HEK293T (cell line): ENCODE measurements at regions not wholly inside any gene's neighbourhood (a gene's known extent, or its start where the extent isn't known, plus 50 kb on each side); places are given as distances from the start of the nearest gene placed in this dataset.

Experiments used
- CTBP1 ChIP-seq: fragments of 450-650 bp; IDR thresholded peaks from 2 replicates; pipeline ENCODE4 v1.6.1; 2016; ENCODE audit warnings: borderline replicate concordance
- ELF4 ChIP-seq: fragments of 450-650 bp; IDR thresholded peaks from 2 replicates; pipeline ENCODE4 v1.6.1; 2017; ENCODE audit warnings: antibody characterized with exemption

DNA sequence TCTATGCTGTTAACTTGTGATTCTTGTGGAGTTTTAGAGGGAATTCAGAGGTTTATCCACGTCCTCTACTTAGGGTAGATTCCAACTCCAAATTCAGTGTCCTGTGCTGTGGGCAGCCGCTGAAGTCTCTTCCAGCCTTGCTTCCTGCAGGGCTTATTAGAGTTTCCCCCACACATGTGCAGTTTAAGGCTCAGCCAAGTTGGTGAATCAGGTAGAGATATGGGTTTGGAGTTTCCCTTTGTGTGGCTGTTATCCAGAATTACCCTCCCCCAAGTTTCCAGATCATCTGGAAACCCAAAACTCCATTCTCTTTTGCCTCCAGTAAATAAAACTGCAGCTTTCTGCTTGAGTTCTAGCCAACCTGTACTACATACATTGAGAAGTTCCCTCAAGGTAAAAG is 853.7 kb downstream of the GALC start:
- TF ChIP-seq CTBP1 (no peak), ELF4 (no peak)
